Right cardiac atrium (tissue), 5 donors: ENCODE measurements at regions not wholly inside any gene's neighbourhood (a gene's known extent, or its start where the extent isn't known, plus 50 kb on each side); places are given as distances from the start of the nearest gene placed in this dataset.

ENCODE experiments used
- ATAC-seq, 2 donors: fragments of 200-7000 bp; cut with Tn5 transposase; one replicate each; pipeline versions ENCODE4 v1.8.0 to v1.9.1; 2020; ENCODE audit warnings: moderate library complexity in 2 of 2, mild to moderate bottlenecking in 1 of 2
- DNase-seq, 3 donors: peaks; one replicate each; pipeline ENCODE4 v3.0.0-alpha.2; 2020
- H3K27ac ChIP-seq: one replicate; pipeline ENCODE4 v1.5.1; 2013; ENCODE audit warnings: mild to moderate bottlenecking, low read length, control low read depth, moderate library complexity
- H3K27me3 ChIP-seq: one replicate; pipeline ENCODE4 v1.6.1; 2013; ENCODE audit not compliant: control insufficient read depth, insufficient read depth
- H3K4me1 ChIP-seq: one replicate; pipeline ENCODE4 v1.6.1; 2013; ENCODE audit warnings: low read length; ENCODE audit not compliant: control insufficient read depth, insufficient read depth
- H3K4me3 ChIP-seq: one replicate; pipeline ENCODE4 v1.5.1; 2013; ENCODE audit warnings: low read length, control low read depth
- H3K9me3 ChIP-seq: one replicate; pipeline ENCODE4 v1.6.1; 2013; ENCODE audit warnings: low read length; ENCODE audit not compliant: control insufficient read depth
- WGBS: extraction: QIAGEN DNeasy Blood & Tissue Kit; methylation state at CpG from one replicate; pipeline ENCODE4 v1.1.7; 2013; 5-methylcytosine and 5-hydroxymethylcytosine counted together
- intact Hi-C, 4 donors: fragments of 100-400 bp; cut with DNase I; formaldehyde crosslinking; loops; one replicate each; pipeline versions ENCODE4 v1.11.0 to v1.14.0; 2022 to 2023
- donor health status: healthy with polysubstance abuse.
- donor health status: DM: no; HTN: yes; CAD: no.
- donor health status: DM: no; HTN: no; CAD: no.
- donor health status: DM: no; HTN: yes; CAD: no; lungs with severe emphysema.
- donor health status: DM: yes; HTN: yes; CAD: no.

- Histone ChIP-seq H3K4me3 (no peak overlapping the region), H3K27me3 (no peaks in the 10 kb centered on the region), H3K4me1 (no peaks in the 10 kb centered on the region), H3K27ac (no peak overlapping the region), H3K9me3 (peaks cover 1% of the 10 kb centered on the region)
- intact Hi-C loops = no loop called here
- ATAC-seq (no peak), DNase-seq (no peak)
- WGBS = 58% methylated on average over 4 of the region's 4 CpGs
Measured at GRCh38 chr5:7072188-7072587, 323.8 kb upstream of the ADCY2 start.

- intact Hi-C loops = no loop called here
- H3K4me3 ChIP-seq = no peak overlapping the region
- H3K4me1 ChIP-seq = no peaks in the 10 kb centered on the region
- no peaks in the 10 kb centered on the region for H3K27me3 ChIP-seq
- peaks cover 1% of the 10 kb centered on the region for H3K9me3 ChIP-seq
- DNase-seq = no peak
- ATAC-seq = no peak
- no peak overlapping the region for H3K27ac ChIP-seq
- WGBS = 84% methylated on average over 6 of the region's 6 CpGs
Measured at GRCh38 chr5:7073666-7074065, 322.3 kb upstream of the ADCY2 start.

- ATAC-seq = no peak
- H3K4me1 ChIP-seq = no peaks in the 10 kb centered on the region
- H3K9me3 ChIP-seq = peaks cover 1% of the 10 kb centered on the region
- no peak overlapping the region for H3K27ac ChIP-seq
- WGBS = 35% methylated on average over 1 of the region's 1 CpG
- no peak overlapping the region for H3K4me3 ChIP-seq
- intact Hi-C loops = no loop called here
- no peaks in the 10 kb centered on the region for H3K27me3 ChIP-seq
- no peak for DNase-seq
Measured at GRCh38 chr5:7074176-7074575, 321.8 kb upstream of the ADCY2 start.

- intact Hi-C loops = no loop called here
- peaks cover 1% of the 10 kb centered on the region for H3K9me3 ChIP-seq
- no peak overlapping the region for H3K27ac ChIP-seq
- no peaks in the 10 kb centered on the region for H3K27me3 ChIP-seq
- ATAC-seq (no peak), DNase-seq (no peak)
- H3K4me3 ChIP-seq = no peak overlapping the region
- H3K4me1 ChIP-seq = no peaks in the 10 kb centered on the region
- 78% methylated on average over 1 of the region's 1 CpG for WGBS
Measured at GRCh38 chr5:7075470-7075869, 320.5 kb upstream of the ADCY2 start.

GRCh38 chr5:7078101-7078500, 317.8 kb upstream of the ADCY2 start:
- no peak overlapping the region for H3K27ac ChIP-seq
- intact Hi-C loops = no loop called here
- no peaks in the 10 kb centered on the region for H3K27me3 ChIP-seq
- H3K9me3 ChIP-seq = peaks cover 4% of the 10 kb centered on the region
- ATAC-seq (no peak), DNase-seq (no peak)
- no peaks in the 10 kb centered on the region for H3K4me1 ChIP-seq
- WGBS = 52% methylated on average over 6 of the region's 6 CpGs
- no peak overlapping the region for H3K4me3 ChIP-seq

GRCh38 chr5:7078901-7079300, 317.0 kb upstream of the ADCY2 start:
- Histone ChIP-seq H3K27ac (no peak overlapping the region), H3K9me3 (peaks cover 4% of the 10 kb centered on the region), H3K4me3 (no peak overlapping the region), H3K4me1 (no peaks in the 10 kb centered on the region), H3K27me3 (no peaks in the 10 kb centered on the region)
- DNase-seq (no peak), ATAC-seq (no peak)
- 44% methylated on average over 9 of the region's 9 CpGs for WGBS
- intact Hi-C loops = no loop called here

GRCh38 chr5:7080501-7080900, 315.4 kb upstream of the ADCY2 start:
- intact Hi-C loops = no loop called here
- no peak for DNase-seq
- Histone ChIP-seq H3K27ac (no peak overlapping the region), H3K27me3 (no peaks in the 10 kb centered on the region), H3K4me1 (no peaks in the 10 kb centered on the region), H3K4me3 (no peak overlapping the region), H3K9me3 (peaks cover 4% of the 10 kb centered on the region)
- 84% methylated on average over 7 of the region's 7 CpGs for WGBS
- ATAC-seq = no peak

- ATAC-seq (no peak), DNase-seq (no peak)
- H3K27ac ChIP-seq = no peak overlapping the region
- H3K4me3 ChIP-seq = no peak overlapping the region
- intact Hi-C loops = no loop called here
- H3K9me3 ChIP-seq = peaks cover 11% of the 10 kb centered on the region
- H3K4me1 ChIP-seq = no peaks in the 10 kb centered on the region
- H3K27me3 ChIP-seq = no peaks in the 10 kb centered on the region
- 69% methylated on average over 6 of the region's 6 CpGs for WGBS
Measured at GRCh38 chr5:7087719-7088297, 308.1 kb upstream of the ADCY2 start.

GRCh38 chr5:7088849-7089248, 307.1 kb upstream of the ADCY2 start:
- Histone ChIP-seq H3K9me3 (peaks cover 11% of the 10 kb centered on the region), H3K4me3 (no peak overlapping the region), H3K27me3 (no peaks in the 10 kb centered on the region), H3K27ac (no peak overlapping the region), H3K4me1 (no peaks in the 10 kb centered on the region)
- no peak for ATAC-seq
- intact Hi-C loops = no loop called here
- whole genome bisulfite sequencing = 28% methylated on average over 3 of the region's 3 CpGs
- no peak for DNase-seq

- DNase-seq (no peak), ATAC-seq (no peak)
- no peak overlapping the region for H3K4me3 ChIP-seq
- intact Hi-C loops = no loop called here
- peaks cover 5% of the 10 kb centered on the region for H3K9me3 ChIP-seq
- no peaks in the 10 kb centered on the region for H3K27me3 ChIP-seq
- WGBS = 24% methylated on average over 3 of the region's 3 CpGs
- H3K4me1 ChIP-seq = no peaks in the 10 kb centered on the region
- H3K27ac ChIP-seq = no peak overlapping the region
Measured at GRCh38 chr5:7094626-7095025, 301.3 kb upstream of the ADCY2 start.

- Histone ChIP-seq H3K27ac (no peak overlapping the region), H3K27me3 (no peaks in the 10 kb centered on the region), H3K4me3 (no peak overlapping the region), H3K9me3 (peaks cover 3% of the 10 kb centered on the region), H3K4me1 (no peaks in the 10 kb centered on the region)
- DNase-seq = no peak
- ATAC-seq = no peak
- 77% methylated on average over 2 of the region's 2 CpGs for WGBS
- intact Hi-C loops = no loop called here
Measured at GRCh38 chr5:7096294-7096693, 299.6 kb upstream of the ADCY2 start.

GRCh38 chr5:7105358-7105757, 290.6 kb upstream of the ADCY2 start:
- H3K4me1 ChIP-seq = no peaks in the 10 kb centered on the region
- DNase-seq (no peak), ATAC-seq (no peak)
- no peak overlapping the region for H3K4me3 ChIP-seq
- H3K27me3 ChIP-seq = no peaks in the 10 kb centered on the region
- no peaks in the 10 kb centered on the region for H3K9me3 ChIP-seq
- intact Hi-C loops = no loop called here
- no peak overlapping the region for H3K27ac ChIP-seq
- WGBS = 65% methylated on average over 5 of the region's 5 CpGs
